A549 (cell line): ENCODE measurements at regions not wholly inside any gene's neighbourhood (a gene's known extent, or its start where the extent isn't known, plus 50 kb on each side); places are given as distances from the start of the nearest gene placed in this dataset.

Source experiments
- CTCF ChIP-seq: fragments of >200 bp; sonication (Bioruptor Twin); formaldehyde crosslinking; IDR thresholded peaks from 3 replicates; pipeline ENCODE4 v1.5.1; 2016
- EHF ChIP-seq: fragments of 250-450 bp; sonication (Bioruptor Pico); IDR thresholded peaks from 2 replicates; pipeline ENCODE4 v1.5.0; 2020; ENCODE audit warnings: mild to moderate bottlenecking
- EP300 ChIP-seq, 2 experiments: fragments of >200 bp; sonication (Bioruptor Twin); formaldehyde crosslinking; IDR thresholded peaks; 2 replicates in 1 of 2; 3 replicates in 1 of 2; pipeline ENCODE4 v1.6.1; 2016 to 2017
- GATA3 ChIP-seq: IDR thresholded peaks from 2 replicates; pipeline ENCODE4 v1.6.1; 2012; ENCODE audit warnings: borderline replicate concordance
- JUN ChIP-seq, 2 experiments: fragments of >200 bp; sonication (Bioruptor Twin); formaldehyde crosslinking; IDR thresholded peaks; 2 replicates in 1 of 2; 3 replicates in 1 of 2; pipeline ENCODE4 v1.6.1; 2016 to 2017
- MAZ ChIP-seq: fragments of 150-350 bp; IDR thresholded peaks from 2 replicates; pipeline ENCODE4 v1.6.1; 2014; ENCODE audit warnings: antibody characterized with exemption, low read depth, low read length, borderline replicate concordance
- POLR2A ChIP-seq: IDR thresholded peaks from 2 replicates; pipeline ENCODE4 v1.6.1; 2012; ENCODE audit warnings: mild to moderate bottlenecking, low read length
- REST ChIP-seq: fragments of 200-600 bp; sonication (generic); IDR thresholded peaks from 2 replicates; pipeline ENCODE4 v1.6.1; 2016; ENCODE audit warnings: antibody characterized with exemption, mild to moderate bottlenecking, moderate library complexity
- TF ChIP-seq, protein P1 (sequence below): IDR thresholded peaks from 2 replicates; pipeline ENCODE4 v1.6.1; 2012
- TF ChIP-seq, protein P2 (sequence below): fragments of 450-650 bp; IDR thresholded peaks from 2 replicates; pipeline ENCODE4 v1.6.1; 2014; ENCODE audit warnings: antibody characterized with exemption

- TF ChIP-seq EP300 (IDR thresholded peaks at IDR 0.05) (no peak), GATA3 (no peak), EHF (CRISPR knock-in tag) (no peak), REST (no peak), CTCF (no peak), POLR2A (no peak), JUN (IDR thresholded peaks at IDR 0.05) (no peak), MAZ (no peak)
- TF ChIP-seq, protein P1, sequence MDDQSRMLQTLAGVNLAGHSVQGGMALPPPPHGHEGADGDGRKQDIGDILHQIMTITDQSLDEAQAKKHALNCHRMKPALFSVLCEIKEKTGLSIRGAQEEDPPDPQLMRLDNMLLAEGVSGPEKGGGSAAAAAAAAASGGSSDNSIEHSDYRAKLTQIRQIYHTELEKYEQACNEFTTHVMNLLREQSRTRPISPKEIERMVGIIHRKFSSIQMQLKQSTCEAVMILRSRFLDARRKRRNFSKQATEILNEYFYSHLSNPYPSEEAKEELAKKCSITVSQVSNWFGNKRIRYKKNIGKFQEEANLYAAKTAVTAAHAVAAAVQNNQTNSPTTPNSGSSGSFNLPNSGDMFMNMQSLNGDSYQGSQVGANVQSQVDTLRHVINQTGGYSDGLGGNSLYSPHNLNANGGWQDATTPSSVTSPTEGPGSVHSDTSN = no peak
- TF ChIP-seq, protein P2, sequence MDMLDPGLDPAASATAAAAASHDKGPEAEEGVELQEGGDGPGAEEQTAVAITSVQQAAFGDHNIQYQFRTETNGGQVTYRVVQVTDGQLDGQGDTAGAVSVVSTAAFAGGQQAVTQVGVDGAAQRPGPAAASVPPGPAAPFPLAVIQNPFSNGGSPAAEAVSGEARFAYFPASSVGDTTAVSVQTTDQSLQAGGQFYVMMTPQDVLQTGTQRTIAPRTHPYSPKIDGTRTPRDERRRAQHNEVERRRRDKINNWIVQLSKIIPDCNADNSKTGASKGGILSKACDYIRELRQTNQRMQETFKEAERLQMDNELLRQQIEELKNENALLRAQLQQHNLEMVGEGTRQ = no peak
These were observed 821.2 kb downstream of the VRK1 start for GRCh38 chr14:97618401-97618800.
